Endodermal cell (in vitro differentiated cells): ENCODE measurements at regions not wholly inside any gene's neighbourhood (a gene's known extent, or its start where the extent isn't known, plus 50 kb on each side); places are given as distances from the start of the nearest gene placed in this dataset.

Source experiments
- DNase-seq: peaks from one replicate; pipeline ENCODE4 v3.0.0-alpha.2; 2017
- H3K27ac ChIP-seq: 2 replicates; pipeline ENCODE4 v1.5.1; 2013; ENCODE audit warnings: mild to moderate bottlenecking, low read depth, low read length, moderate library complexity
- H3K27me3 ChIP-seq: 2 replicates; pipeline ENCODE4 v1.6.1; 2013; ENCODE audit warnings: mild to moderate bottlenecking, low read length, moderate library complexity; ENCODE audit not compliant: insufficient read depth, control insufficient read depth, poor library complexity, severe bottlenecking
- H3K36me3 ChIP-seq: 2 replicates; pipeline ENCODE4 v1.7.0; 2013; ENCODE audit warnings: mild to moderate bottlenecking, low read length, moderate library complexity; ENCODE audit not compliant: control insufficient read depth, insufficient read depth
- H3K4me1 ChIP-seq: one replicate; pipeline ENCODE4 v1.7.0; 2013; ENCODE audit warnings: low read length; ENCODE audit not compliant: control insufficient read depth, insufficient read depth
- H3K4me3 ChIP-seq: 2 replicates; pipeline ENCODE4 v1.5.1; 2013; ENCODE audit warnings: mild to moderate bottlenecking, low read length, moderate library complexity
- H3K9ac ChIP-seq: 2 replicates; pipeline ENCODE4 v1.6.1; 2013; ENCODE audit warnings: mild to moderate bottlenecking, low read length, moderate library complexity; ENCODE audit not compliant: poor library complexity, severe bottlenecking; ENCODE audit errors: extremely low read depth
- H3K9me3 ChIP-seq: 2 replicates; pipeline ENCODE4 v1.6.1; 2013; ENCODE audit warnings: mild to moderate bottlenecking, low read length, moderate library complexity; ENCODE audit not compliant: control insufficient read depth
- H3K27ac Mint-ChIP-seq: 2 replicates; pipeline ENCODE4 v1.8.0; 2020; ENCODE audit warnings: mixed read lengths
- H3K27me3 Mint-ChIP-seq: 2 replicates; pipeline ENCODE4 v1.8.0; 2021; ENCODE audit warnings: mild to moderate bottlenecking, mixed read lengths; ENCODE audit not compliant: insufficient read depth
- H3K36me3 Mint-ChIP-seq: 2 replicates; pipeline ENCODE4 v1.8.0; 2020; ENCODE audit warnings: low read depth, mixed read lengths
- H3K4me1 Mint-ChIP-seq: 2 replicates; pipeline ENCODE4 v1.8.0; 2020; ENCODE audit warnings: mixed read lengths
- H3K4me3 Mint-ChIP-seq: 2 replicates; pipeline ENCODE4 v1.8.0; 2020; ENCODE audit warnings: mild to moderate bottlenecking, moderate library complexity, mixed read lengths
- H3K9me3 Mint-ChIP-seq: 2 replicates; pipeline ENCODE4 v1.8.0; 2020; ENCODE audit warnings: mild to moderate bottlenecking, mixed read lengths
- WGBS, 2 experiments: methylation state at CpG; one replicate each; pipeline versions ENCODE4 v1.1.5 to v1.1.7; 2013; ENCODE audit warnings: missing lambda C conversion rate in 2 of 2, mixed read lengths in 1 of 2; ENCODE audit not compliant: insufficient coverage in 1 of 2, insufficient read length in 1 of 2; 5-methylcytosine and 5-hydroxymethylcytosine counted together
- TF ChIP-seq, protein P1 (sequence below): fragments of 200-600 bp; sonication (generic); conservative IDR thresholded peaks from 2 replicates; pipeline ENCODE4 v1.5.0; 2021; ENCODE audit warnings: antibody characterized with exemption, mild to moderate bottlenecking

DNA sequence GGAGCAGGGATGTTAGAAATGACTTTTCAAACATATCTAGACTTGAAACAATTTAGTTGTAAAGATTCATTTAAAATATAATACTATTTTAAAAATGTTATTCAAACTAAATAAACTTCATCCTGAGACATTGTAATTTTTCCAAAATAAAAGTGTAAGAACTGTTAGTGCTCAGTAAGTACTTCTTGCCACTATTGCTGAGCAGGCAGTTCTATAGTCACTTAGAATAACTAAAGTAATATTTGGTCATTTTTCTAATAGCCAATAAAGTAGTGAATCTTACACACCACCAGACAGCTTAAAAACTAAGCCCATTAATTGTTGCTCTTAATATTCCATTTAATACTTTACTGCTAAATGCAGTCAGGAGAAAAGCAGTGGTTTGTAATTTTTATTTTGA is 1120.0 kb upstream of the CDH10 start:
- H3K4me1 Mint-ChIP-seq, result no peaks in the 10 kb centered on the region
- H3K4me3 ChIP-seq, result no peak overlapping the region
- no peaks in the 10 kb centered on the region for H3K36me3 ChIP-seq
- H3K4me3 Mint-ChIP-seq, result no peak overlapping the region
- DNase-seq, result no peak
- no peaks in the 10 kb centered on the region for H3K4me1 ChIP-seq
- H3K27ac Mint-ChIP-seq, result no peak overlapping the region
- no peak overlapping the region for H3K9ac ChIP-seq
- no peaks in the 10 kb centered on the region for H3K27me3 Mint-ChIP-seq
- H3K9me3 ChIP-seq, result peaks cover 10% of the 10 kb centered on the region
- H3K27ac ChIP-seq, result no peak overlapping the region
- TF ChIP-seq, protein P1, sequence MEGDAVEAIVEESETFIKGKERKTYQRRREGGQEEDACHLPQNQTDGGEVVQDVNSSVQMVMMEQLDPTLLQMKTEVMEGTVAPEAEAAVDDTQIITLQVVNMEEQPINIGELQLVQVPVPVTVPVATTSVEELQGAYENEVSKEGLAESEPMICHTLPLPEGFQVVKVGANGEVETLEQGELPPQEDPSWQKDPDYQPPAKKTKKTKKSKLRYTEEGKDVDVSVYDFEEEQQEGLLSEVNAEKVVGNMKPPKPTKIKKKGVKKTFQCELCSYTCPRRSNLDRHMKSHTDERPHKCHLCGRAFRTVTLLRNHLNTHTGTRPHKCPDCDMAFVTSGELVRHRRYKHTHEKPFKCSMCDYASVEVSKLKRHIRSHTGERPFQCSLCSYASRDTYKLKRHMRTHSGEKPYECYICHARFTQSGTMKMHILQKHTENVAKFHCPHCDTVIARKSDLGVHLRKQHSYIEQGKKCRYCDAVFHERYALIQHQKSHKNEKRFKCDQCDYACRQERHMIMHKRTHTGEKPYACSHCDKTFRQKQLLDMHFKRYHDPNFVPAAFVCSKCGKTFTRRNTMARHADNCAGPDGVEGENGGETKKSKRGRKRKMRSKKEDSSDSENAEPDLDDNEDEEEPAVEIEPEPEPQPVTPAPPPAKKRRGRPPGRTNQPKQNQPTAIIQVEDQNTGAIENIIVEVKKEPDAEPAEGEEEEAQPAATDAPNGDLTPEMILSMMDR, result no peak
- peaks cover 25% of the 10 kb centered on the region for H3K9me3 Mint-ChIP-seq
- H3K27me3 ChIP-seq, result no peaks in the 10 kb centered on the region
- H3K36me3 Mint-ChIP-seq, result peaks cover 4% of the 10 kb centered on the region

DNA sequence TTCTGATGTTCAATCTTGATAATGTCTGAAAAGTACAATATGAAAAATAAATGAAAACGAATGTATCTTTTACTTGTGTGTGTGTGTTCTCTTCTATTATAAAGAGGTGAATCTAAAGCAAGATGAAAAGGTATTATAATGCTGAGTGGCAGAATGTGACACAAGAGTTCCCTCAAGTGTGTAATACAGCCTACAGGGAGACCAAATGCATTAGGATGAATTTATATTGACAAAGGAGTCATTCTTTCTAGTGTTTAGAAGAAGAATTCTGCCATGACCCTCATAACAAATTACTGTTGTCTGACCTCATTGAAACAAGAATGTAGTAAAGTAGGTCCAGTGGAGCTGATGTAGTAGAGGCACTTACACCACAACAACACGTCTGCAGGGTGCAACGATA is 1119.0 kb upstream of the CDH10 start:
- no peak for DNase-seq
- H3K9ac ChIP-seq, result no peak overlapping the region
- Mint-ChIP-seq H3K36me3 (no peaks in the 10 kb centered on the region), H3K9me3 (peaks cover 15% of the 10 kb centered on the region), H3K4me1 (no peaks in the 10 kb centered on the region), H3K27ac (no peak overlapping the region), H3K4me3 (no peak overlapping the region), H3K27me3 (no peaks in the 10 kb centered on the region)
- H3K9me3 ChIP-seq, result peaks cover 3% of the 10 kb centered on the region
- WGBS, 2 experiments, result 97 to 100% methylated on average over 3 of the region's 3 CpGs
- H3K27ac ChIP-seq, result no peak overlapping the region
- no peaks in the 10 kb centered on the region for H3K36me3 ChIP-seq
- H3K4me3 ChIP-seq, result no peak overlapping the region
- H3K27me3 ChIP-seq, result no peaks in the 10 kb centered on the region
- no peaks in the 10 kb centered on the region for H3K4me1 ChIP-seq
- TF ChIP-seq, protein P1, result no peak

DNA sequence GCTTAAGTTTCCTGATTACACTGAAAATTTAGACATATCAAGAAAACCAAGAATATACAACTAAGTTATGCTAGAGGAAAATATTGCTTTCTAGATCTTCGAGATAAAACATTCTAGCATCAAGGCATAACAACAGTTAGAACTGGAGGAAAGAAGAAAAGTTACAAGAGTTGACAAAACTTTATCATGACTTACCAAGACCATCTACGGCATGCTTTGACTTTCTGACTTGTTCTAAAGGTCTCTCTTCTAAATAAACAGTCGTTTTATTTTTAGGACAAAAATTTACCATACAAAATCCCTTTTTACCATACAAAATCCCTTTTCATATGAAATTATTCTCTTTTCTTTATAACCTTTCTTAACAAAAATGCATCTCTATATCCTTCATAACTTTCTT is 1110.1 kb upstream of the CDH10 start:
- 34 to 50% methylated on average over 3 of the region's 3 CpGs for WGBS, 2 experiments
- H3K9me3 Mint-ChIP-seq, result peaks cover 55% of the 10 kb centered on the region
- Histone ChIP-seq H3K27me3 (no peaks in the 10 kb centered on the region), H3K36me3 (no peaks in the 10 kb centered on the region), H3K4me3 (no peak overlapping the region), H3K4me1 (no peaks in the 10 kb centered on the region), H3K9me3 (peaks cover 48% of the 10 kb centered on the region), H3K27ac (no peak overlapping the region), H3K9ac (no peak overlapping the region)
- H3K27me3 Mint-ChIP-seq, result no peaks in the 10 kb centered on the region
- no peak overlapping the region for H3K4me3 Mint-ChIP-seq
- TF ChIP-seq, protein P1, result no peak
- H3K4me1 Mint-ChIP-seq, result no peaks in the 10 kb centered on the region
- no peak overlapping the region for H3K27ac Mint-ChIP-seq
- no peaks in the 10 kb centered on the region for H3K36me3 Mint-ChIP-seq
- DNase-seq, result no peak
